H1 (cell line): ENCODE measurements at regions not wholly inside any gene's neighbourhood (a gene's known extent, or its start where the extent isn't known, plus 50 kb on each side); places are given as distances from the start of the nearest gene placed in this dataset.
"Not testable (repeated sequence)": the region's sequence is repeated elsewhere in the genome, so short reads cannot be mapped to it uniquely, and the experiment has no call there.

Experiments
- CTCF ChIA-PET: fragments of 300-600 bp; sonication (Branson Sonifier 250); formaldehyde crosslinking; loops from one replicate; lab custom pipeline; 2021; ENCODE audit not compliant: partially characterized antibody; lab: Charles Lee
- POLR2A ChIA-PET: fragments of 300-600 bp; sonication (Branson Sonifier 250); formaldehyde crosslinking; loops from one replicate; lab custom pipeline; 2021; ENCODE audit warnings: inconsistent platforms; ENCODE audit not compliant: partially characterized antibody; lab: Charles Lee
- DNase-seq, 2 experiments: peaks; one replicate each; pipeline versions ENCODE4 v3.0.0 to v3.0.0-alpha.2; 2010 to 2022; ENCODE audit warnings: low spot score in 2 of 2, low read depth in 1 of 2, mixed read lengths in 1 of 2
- FAIRE-seq: peaks from 2 replicates; lab custom pipeline; 2011; peaks lifted over from hg19 to GRCh38; lab: Jason Lieb, UNC
- H2AFZ ChIP-seq: 2 replicates; pipeline ENCODE4 v1.8.1; 2012; ENCODE audit warnings: low read length, inconsistent platforms
- H2AK5ac ChIP-seq: 2 replicates; pipeline ENCODE4 v1.6.1; 2013; ENCODE audit warnings: low read depth, low read length
- H2BK120ac ChIP-seq: replicated peaks from 2 replicates; pipeline ENCODE3; 2013; ENCODE audit warnings: low read depth, low read length, inconsistent platforms
- H2BK12ac ChIP-seq: 2 replicates; pipeline ENCODE4 v1.6.1; 2013; ENCODE audit warnings: low read depth, low read length
- H2BK15ac ChIP-seq: 2 replicates; pipeline ENCODE4 v1.6.1; 2013; ENCODE audit warnings: low read length
- H2BK20ac ChIP-seq: 2 replicates; pipeline ENCODE4 v1.6.1; 2013; ENCODE audit warnings: low read length
- H2BK5ac ChIP-seq: 2 replicates; pipeline ENCODE4 v1.6.1; 2013; ENCODE audit warnings: low read depth, low read length
- H3K14ac ChIP-seq: 2 replicates; pipeline ENCODE4 v1.6.1; 2013; ENCODE audit warnings: inconsistent platforms; ENCODE audit not compliant: insufficient read length
- H3K18ac ChIP-seq: 2 replicates; pipeline ENCODE4 v1.6.1; 2013; ENCODE audit warnings: low read length; ENCODE audit errors: extremely low read depth
- H3K23ac ChIP-seq: 2 replicates; pipeline ENCODE4 v1.6.1; 2013; ENCODE audit warnings: inconsistent platforms; ENCODE audit not compliant: insufficient read length
- H3K23me2 ChIP-seq: 2 replicates; pipeline ENCODE4 v1.6.1; 2013; ENCODE audit warnings: low read depth, low read length
- H3K27ac ChIP-seq: 2 replicates; pipeline ENCODE4 v1.6.1; 2011; ENCODE audit warnings: low read depth, low read length, inconsistent platforms
- H3K27me3 ChIP-seq, 4 experiments: replicated peaks in 1 of 4; 1 replicate in 1 of 4; 2 replicates in 3 of 4; pipeline versions ENCODE4 v1.6.1 to v1.8.1; 2011 to 2013; ENCODE audit warnings: low read length in 3 of 4, mild to moderate bottlenecking in 3 of 4, inconsistent platforms in 2 of 4, mixed read lengths in 2 of 4, moderate library complexity in 1 of 4; ENCODE audit not compliant: control insufficient read depth in 3 of 4, insufficient read depth in 3 of 4; ENCODE audit errors: extremely low read depth in 1 of 4
- H3K36me3 ChIP-seq, 4 experiments: 2 replicates each; pipeline versions ENCODE4 v1.6.1 to v1.8.1; 2011 to 2013; ENCODE audit warnings: mild to moderate bottlenecking in 4 of 4, low read length in 3 of 4, moderate library complexity in 2 of 4, control low read depth in 1 of 4, inconsistent platforms in 1 of 4; ENCODE audit not compliant: insufficient read depth in 4 of 4, control insufficient read depth in 2 of 4
- H3K4ac ChIP-seq: replicated peaks from 2 replicates; pipeline ENCODE3; 2013; ENCODE audit warnings: low read length, low read depth, mixed read lengths, inconsistent platforms; ENCODE audit not compliant: insufficient read length
- H3K4me1 ChIP-seq, 4 experiments: replicated peaks in 1 of 4; 1 replicate in 1 of 4; 2 replicates in 3 of 4; pipeline versions ENCODE4 v1.6.1 to v1.8.1; 2011 to 2013; ENCODE audit warnings: low read length in 3 of 4, inconsistent platforms in 2 of 4, mixed read lengths in 1 of 4; ENCODE audit not compliant: insufficient read depth in 4 of 4, control insufficient read depth in 3 of 4
- H3K4me2 ChIP-seq, 2 experiments: 2 replicates each; pipeline versions ENCODE4 v1.6.1 to v1.8.1; 2011 to 2013; ENCODE audit warnings: low read depth in 2 of 2, low read length in 2 of 2, control low read depth in 1 of 2, inconsistent platforms in 1 of 2, mild to moderate bottlenecking in 1 of 2; ENCODE audit not compliant: insufficient read depth in 1 of 2
- H3K4me3 ChIP-seq, 4 experiments: fragments of 200-600, 300-600 bp in 1 of 4; sonication (generic), shearing (Covaris generic), sonication (Bioruptor Twin) in 1 of 4; 2 replicates each; pipeline versions ENCODE4 v1.5.1 to v1.8.1; 2011 to 2016; ENCODE audit warnings: low read length in 4 of 4, low read depth in 3 of 4, control low read depth in 2 of 4, inconsistent platforms in 2 of 4, mild to moderate bottlenecking in 2 of 4, mixed read lengths in 1 of 4, moderate library complexity in 1 of 4; ENCODE audit not compliant: insufficient read depth in 2 of 4; ENCODE audit errors: extremely low read depth in 1 of 4
- H3K56ac ChIP-seq: replicated peaks from 2 replicates; pipeline ENCODE3; 2013; ENCODE audit warnings: low read depth, mild to moderate bottlenecking, mixed read lengths, low read length, inconsistent platforms; ENCODE audit not compliant: insufficient read length
- H3K79me1 ChIP-seq: 2 replicates; pipeline ENCODE4 v1.6.1; 2013; ENCODE audit warnings: low read depth, low read length, control low read depth
- H3K79me2 ChIP-seq, 2 experiments: 2 replicates each; pipeline versions ENCODE4 v1.6.1 to v1.8.1; 2012 to 2013; ENCODE audit warnings: low read length in 2 of 2, mild to moderate bottlenecking in 2 of 2, inconsistent platforms in 1 of 2; ENCODE audit not compliant: insufficient read depth in 2 of 2, control insufficient read depth in 1 of 2
- H3K9ac ChIP-seq, 4 experiments: replicated peaks in 1 of 4; 1 replicate in 1 of 4; 2 replicates in 3 of 4; pipeline versions ENCODE4 v1.6.1 to v1.8.1; 2011 to 2013; ENCODE audit warnings: low read depth in 3 of 4, low read length in 3 of 4, control low read depth in 2 of 4, mild to moderate bottlenecking in 2 of 4, moderate library complexity in 2 of 4, inconsistent platforms in 1 of 4; ENCODE audit errors: extremely low read depth in 1 of 4
- H3K9me3 ChIP-seq, 2 experiments: 2 replicates each; pipeline versions ENCODE4 v1.6.1 to v1.8.1; 2012 to 2013; ENCODE audit warnings: mild to moderate bottlenecking in 2 of 2, moderate library complexity in 2 of 2, control low read depth in 1 of 2, inconsistent platforms in 1 of 2, low read depth in 1 of 2, low read length in 1 of 2, mixed read lengths in 1 of 2; ENCODE audit not compliant: insufficient read depth in 2 of 2
- H4K20me1 ChIP-seq, 2 experiments: replicated peaks in 1 of 2; 2 replicates each; pipeline versions ENCODE3 to v1.8.1; 2011 to 2013; ENCODE audit warnings: inconsistent platforms in 2 of 2, low read length in 2 of 2, mild to moderate bottlenecking in 1 of 2; ENCODE audit not compliant: insufficient read depth in 2 of 2, control insufficient read depth in 1 of 2
- H4K5ac ChIP-seq: 2 replicates; pipeline ENCODE4 v1.6.1; 2013; ENCODE audit warnings: low read length, low read depth, mixed read lengths, inconsistent platforms; ENCODE audit not compliant: insufficient read length
- H4K8ac ChIP-seq: 2 replicates; pipeline ENCODE4 v1.8.0; 2013; ENCODE audit warnings: mild to moderate bottlenecking, moderate library complexity, low read length, inconsistent platforms; ENCODE audit not compliant: insufficient read depth; ENCODE audit errors: extremely low read depth
- H4K91ac ChIP-seq: replicated peaks from 2 replicates; pipeline ENCODE3; 2013; ENCODE audit warnings: low read length, mixed read lengths, inconsistent platforms; ENCODE audit not compliant: insufficient read length
- WGBS, 2 experiments: shearing (Covaris generic) in 1 of 2; methylation state at CpG; one replicate each; pipeline versions ENCODE4 v1.1.6 to v1.1.7; 2013 to 2015; ENCODE audit warnings: low lambda C conversion rate in 2 of 2, mixed read lengths in 2 of 2, inconsistent platforms in 1 of 2, low coverage in 1 of 2, missing lambda C conversion rate in 1 of 2; ENCODE audit not compliant: insufficient replicate concordance in 2 of 2, insufficient coverage in 1 of 2, insufficient read length in 1 of 2; ENCODE audit errors: extremely low coverage in 1 of 2, missing lambda C conversion rate in 1 of 2; 5-methylcytosine and 5-hydroxymethylcytosine counted together

- H3K36me3 ChIP-seq, H2BK15ac ChIP-seq, H3K23ac ChIP-seq, H3K4me3 ChIP-seq, DNase-seq, CTCF ChIA-PET, H3K4me2 ChIP-seq, H2BK12ac ChIP-seq, H3K56ac ChIP-seq, H4K5ac ChIP-seq, H2BK120ac ChIP-seq, POLR2A ChIA-PET, H3K18ac ChIP-seq, H3K23me2 ChIP-seq, H2AFZ ChIP-seq, H4K8ac ChIP-seq, H2BK20ac ChIP-seq, H3K27me3 ChIP-seq, H3K27ac ChIP-seq, FAIRE-seq, H3K79me1 ChIP-seq, H3K79me2 ChIP-seq, H4K91ac ChIP-seq, H2BK5ac ChIP-seq, H3K4ac ChIP-seq, H3K4me1 ChIP-seq, H2AK5ac ChIP-seq, H3K14ac ChIP-seq, H3K9ac ChIP-seq, H4K20me1 ChIP-seq: not testable (repeated sequence)
- 81% methylated on average over 11 of the region's 14 CpGs; no CpG with 5 or more reads in 1 of the 2 experiments for WGBS, 2 experiments
- H3K9me3 ChIP-seq, result peaks cover 0 to 11% of the 10 kb centered on the region in 2 experiments; a peak in 1 of 4 replicates
These were observed 1510.0 kb downstream of the FOXD4L5 start for GRCh38 chr9:63775092-63775426.

- H4K20me1 ChIP-seq, H3K4ac ChIP-seq, H2BK5ac ChIP-seq, FAIRE-seq, H3K36me3 ChIP-seq, H2BK20ac ChIP-seq, H3K4me3 ChIP-seq, H3K4me1 ChIP-seq, H3K27me3 ChIP-seq, H2BK120ac ChIP-seq, H3K56ac ChIP-seq, H4K8ac ChIP-seq, H3K27ac ChIP-seq, H2AK5ac ChIP-seq, H3K14ac ChIP-seq, H2BK12ac ChIP-seq, H3K23ac ChIP-seq, H3K4me2 ChIP-seq, DNase-seq, H3K9ac ChIP-seq, H3K23me2 ChIP-seq, H3K79me2 ChIP-seq, H2AFZ ChIP-seq, H4K5ac ChIP-seq, H3K18ac ChIP-seq, POLR2A ChIA-PET, H4K91ac ChIP-seq, H3K79me1 ChIP-seq, CTCF ChIA-PET, H2BK15ac ChIP-seq: not testable (repeated sequence)
- peaks cover 0 to 14% of the 10 kb centered on the region in 2 experiments; a peak in 1 of 4 replicates for H3K9me3 ChIP-seq
- WGBS, 2 experiments, result no CpG with 5 or more reads among the region's 15 CpGs
These were observed 1510.5 kb downstream of the FOXD4L5 start for GRCh38 chr9:63774369-63775091.
